Osteoblast (primary cell): ENCODE measurements at regions not wholly inside any gene's neighbourhood (a gene's known extent, or its start where the extent isn't known, plus 50 kb on each side); places are given as distances from the start of the nearest gene placed in this dataset.

Source experiments
- DNase-seq: peaks from one replicate; pipeline ENCODE4 v3.0.0; 2011; ENCODE audit warnings: low spot score, mixed read lengths; ENCODE audit not compliant: insufficient read length; ENCODE audit errors: missing footprints
- H2AFZ ChIP-seq: 2 replicates; pipeline ENCODE4 v1.6.0; 2011; ENCODE audit warnings: mild to moderate bottlenecking, low read length
- H3K27ac ChIP-seq: 2 replicates; pipeline ENCODE4 v1.5.1; 2011; ENCODE audit warnings: mild to moderate bottlenecking, low read depth, low read length, moderate library complexity
- H3K27me3 ChIP-seq: 2 replicates; pipeline ENCODE4 v1.6.0; 2012; ENCODE audit warnings: mild to moderate bottlenecking, control low read depth, inconsistent platforms, low read length, moderate library complexity; ENCODE audit not compliant: insufficient read depth
- H3K36me3 ChIP-seq: 2 replicates; pipeline ENCODE4 v1.5.1; 2011; ENCODE audit warnings: mild to moderate bottlenecking, low read length, control low read depth, moderate library complexity; ENCODE audit not compliant: insufficient read depth
- H3K4me1 ChIP-seq: 2 replicates; pipeline ENCODE4 v1.5.1; 2011; ENCODE audit warnings: mild to moderate bottlenecking, low read length, control low read depth, moderate library complexity; ENCODE audit not compliant: insufficient read depth
- H3K4me2 ChIP-seq: 2 replicates; pipeline ENCODE4 v1.6.0; 2011; ENCODE audit warnings: mild to moderate bottlenecking, low read length; ENCODE audit not compliant: insufficient read depth
- H3K4me3 ChIP-seq: fragments of 200-600 bp; sonication (generic); 3 replicates; pipeline ENCODE4 v1.5.1; 2012; ENCODE audit warnings: mild to moderate bottlenecking, low read length, inconsistent platforms; ENCODE audit not compliant: insufficient read depth
- H3K79me2 ChIP-seq: 2 replicates; pipeline ENCODE4 v1.6.0; 2012; ENCODE audit warnings: mild to moderate bottlenecking, low read length, control low read depth, inconsistent platforms; ENCODE audit not compliant: insufficient read depth
- H3K9me3 ChIP-seq: 2 replicates; pipeline ENCODE4 v1.5.1; 2011; ENCODE audit warnings: low read depth, low read length, control low read depth
- H4K20me1 ChIP-seq: 2 replicates; pipeline ENCODE4 v1.6.0; 2012; ENCODE audit warnings: mild to moderate bottlenecking, low read length, control low read depth; ENCODE audit not compliant: insufficient read depth
- TF ChIP-seq, protein P1 (sequence below): IDR thresholded peaks from 2 replicates; pipeline ENCODE4 v1.5.1; 2011; ENCODE audit warnings: mild to moderate bottlenecking, low read depth, low read length, moderate library complexity; ENCODE audit errors: extremely low read depth

DNA sequence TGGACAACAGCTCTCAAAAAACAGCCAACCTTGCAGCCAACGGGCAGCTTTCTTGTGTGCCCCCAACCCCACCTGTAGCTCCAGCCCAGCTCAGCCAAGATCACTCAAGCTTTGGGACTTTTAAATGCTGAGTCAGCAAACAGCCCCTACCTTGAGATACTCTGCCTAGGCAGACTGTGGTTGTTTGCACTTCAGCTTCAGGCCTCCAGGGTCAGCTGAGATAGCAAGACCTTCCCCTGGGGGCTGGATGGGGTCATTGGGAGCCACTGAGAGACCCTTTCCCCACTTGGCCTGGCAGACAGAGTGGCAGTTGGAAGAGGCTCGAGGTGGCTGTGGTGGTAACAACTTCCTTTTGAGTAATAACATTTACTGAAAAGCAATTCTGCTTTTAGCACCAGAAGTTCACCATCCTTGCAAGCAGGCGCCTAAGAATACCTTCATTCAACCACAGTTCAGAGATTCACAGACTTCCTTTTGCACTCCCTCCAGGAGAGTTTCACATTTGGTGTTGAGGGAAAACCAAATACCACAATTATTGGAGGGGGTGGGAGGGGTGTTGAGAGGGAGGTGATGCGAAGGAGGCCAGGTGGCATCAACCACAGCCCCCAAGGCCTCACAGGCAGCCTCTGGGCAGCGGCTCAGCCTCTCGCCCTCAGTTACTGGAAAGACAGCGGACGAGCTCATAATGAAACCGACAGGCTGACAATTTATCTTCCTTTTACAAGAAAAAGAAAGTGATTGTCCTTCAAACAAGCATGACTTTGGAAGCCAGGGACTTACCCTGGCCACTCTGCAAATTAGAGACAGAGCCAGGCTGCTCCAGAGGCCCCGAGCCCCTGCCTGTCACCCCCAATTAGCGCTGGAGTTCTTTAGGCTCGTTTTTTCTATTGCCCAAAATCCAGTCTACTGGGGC lies 148.1 kb downstream of the CEBPB start:
- TF ChIP-seq, protein P1, sequence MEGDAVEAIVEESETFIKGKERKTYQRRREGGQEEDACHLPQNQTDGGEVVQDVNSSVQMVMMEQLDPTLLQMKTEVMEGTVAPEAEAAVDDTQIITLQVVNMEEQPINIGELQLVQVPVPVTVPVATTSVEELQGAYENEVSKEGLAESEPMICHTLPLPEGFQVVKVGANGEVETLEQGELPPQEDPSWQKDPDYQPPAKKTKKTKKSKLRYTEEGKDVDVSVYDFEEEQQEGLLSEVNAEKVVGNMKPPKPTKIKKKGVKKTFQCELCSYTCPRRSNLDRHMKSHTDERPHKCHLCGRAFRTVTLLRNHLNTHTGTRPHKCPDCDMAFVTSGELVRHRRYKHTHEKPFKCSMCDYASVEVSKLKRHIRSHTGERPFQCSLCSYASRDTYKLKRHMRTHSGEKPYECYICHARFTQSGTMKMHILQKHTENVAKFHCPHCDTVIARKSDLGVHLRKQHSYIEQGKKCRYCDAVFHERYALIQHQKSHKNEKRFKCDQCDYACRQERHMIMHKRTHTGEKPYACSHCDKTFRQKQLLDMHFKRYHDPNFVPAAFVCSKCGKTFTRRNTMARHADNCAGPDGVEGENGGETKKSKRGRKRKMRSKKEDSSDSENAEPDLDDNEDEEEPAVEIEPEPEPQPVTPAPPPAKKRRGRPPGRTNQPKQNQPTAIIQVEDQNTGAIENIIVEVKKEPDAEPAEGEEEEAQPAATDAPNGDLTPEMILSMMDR, result no peak
- Histone ChIP-seq H2AFZ (peak overlapping the region; percentile 73), H3K9me3 (no peaks in the 10 kb centered on the region), H4K20me1 (no peaks in the 10 kb centered on the region), H3K27ac (peak overlapping the region; percentile 87), H3K27me3 (no peaks in the 10 kb centered on the region), H3K4me2 (peak overlapping the region; percentile 69), H3K36me3 (no peaks in the 10 kb centered on the region), H3K4me1 (peaks cover 56% of the 10 kb centered on the region), H3K4me3 (peak overlapping the region; percentile 46), H3K79me2 (no peaks in the 10 kb centered on the region)
- DNase-seq, result no peak

DNA sequence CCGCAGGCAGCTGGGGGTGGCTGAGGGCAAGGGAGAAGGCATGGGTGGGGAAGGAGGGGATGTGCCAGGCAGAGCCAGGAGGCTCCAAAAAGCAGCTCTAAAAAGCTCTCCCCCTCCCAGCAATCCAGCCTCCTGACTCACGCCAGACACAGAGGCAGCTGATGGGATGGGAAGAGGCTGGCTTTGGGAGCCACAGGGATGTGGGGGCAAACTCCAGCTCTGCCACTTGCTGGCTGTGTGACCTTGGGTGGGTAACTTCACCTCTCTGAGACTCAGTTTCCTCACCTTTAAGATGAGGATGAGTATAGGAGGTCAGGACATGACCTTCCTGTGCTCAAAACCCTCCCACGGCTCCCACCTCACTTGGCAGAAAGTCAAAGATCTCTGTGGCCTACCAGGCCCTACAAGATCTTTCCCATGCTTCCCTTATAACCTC lies 148.9 kb downstream of the CEBPB start:
- Histone ChIP-seq H3K79me2 (no peaks in the 10 kb centered on the region), H3K9me3 (no peaks in the 10 kb centered on the region), H3K27ac (peak overlapping the region; percentile 87), H3K27me3 (no peaks in the 10 kb centered on the region), H3K4me3 (peak overlapping the region; percentile 46), H4K20me1 (no peaks in the 10 kb centered on the region), H3K4me2 (peak overlapping the region; percentile 69), H3K36me3 (no peaks in the 10 kb centered on the region), H3K4me1 (peaks cover 50% of the 10 kb centered on the region), H2AFZ (peak overlapping the region; percentile 73)
- peak; percentile 97 for DNase-seq
- TF ChIP-seq, protein P1, result no peak

DNA sequence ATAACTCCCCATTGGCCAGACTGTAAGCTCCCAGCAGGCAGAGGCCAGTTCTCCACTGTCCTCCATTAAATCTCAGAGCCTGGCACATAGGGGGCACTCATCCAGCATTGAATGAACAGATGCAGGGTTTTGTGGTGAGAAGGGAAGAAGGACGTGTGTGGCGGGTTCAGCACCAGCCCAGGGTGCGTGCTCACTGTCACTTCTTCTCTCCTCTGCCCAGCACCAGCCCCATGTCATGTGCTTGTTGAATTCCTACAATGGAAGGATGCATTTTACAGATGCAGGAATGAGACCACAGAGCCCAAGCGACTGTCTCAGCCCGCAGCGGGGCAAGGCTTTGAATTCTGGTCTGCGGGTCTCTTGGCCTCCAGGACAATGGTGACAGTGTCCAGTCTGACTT lies 149.9 kb downstream of the CEBPB start:
- H3K9me3 ChIP-seq, result no peaks in the 10 kb centered on the region
- H3K4me3 ChIP-seq, result no peak overlapping the region
- no peak overlapping the region for H2AFZ ChIP-seq
- no peaks in the 10 kb centered on the region for H3K36me3 ChIP-seq
- TF ChIP-seq, protein P1, result no peak
- no peaks in the 10 kb centered on the region for H3K27me3 ChIP-seq
- no peaks in the 10 kb centered on the region for H3K79me2 ChIP-seq
- H3K4me1 ChIP-seq, result peaks cover 43% of the 10 kb centered on the region
- no peak for DNase-seq
- peak overlapping the region; percentile 87 for H3K27ac ChIP-seq
- H3K4me2 ChIP-seq, result no peak overlapping the region
- H4K20me1 ChIP-seq, result no peaks in the 10 kb centered on the region

DNA sequence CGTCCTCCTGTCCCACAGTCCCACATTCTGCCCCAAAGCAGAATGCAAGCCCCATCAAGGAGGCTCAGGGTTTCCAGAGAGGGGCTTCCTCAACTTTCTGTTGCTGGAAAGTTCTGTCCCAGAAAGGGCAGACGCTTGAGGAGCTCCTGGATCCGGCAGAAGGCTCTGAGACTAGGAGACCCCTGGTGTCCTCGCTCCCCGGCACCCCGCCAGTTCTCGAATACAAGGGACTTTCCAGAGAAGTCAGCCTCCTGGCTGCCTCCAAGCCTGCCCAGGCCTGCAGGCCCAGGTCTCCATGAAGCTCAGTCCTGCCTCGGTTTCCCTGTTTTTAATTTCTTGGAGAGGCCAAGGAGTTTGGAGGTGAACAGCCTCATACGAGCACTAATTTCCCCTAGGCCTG lies 150.4 kb downstream of the CEBPB start:
- Histone ChIP-seq H2AFZ (no peak overlapping the region), H3K9me3 (no peaks in the 10 kb centered on the region), H3K27ac (no peak overlapping the region), H3K4me3 (no peak overlapping the region), H3K36me3 (no peaks in the 10 kb centered on the region), H3K79me2 (no peaks in the 10 kb centered on the region), H4K20me1 (no peaks in the 10 kb centered on the region), H3K4me1 (peaks cover 39% of the 10 kb centered on the region), H3K4me2 (no peak overlapping the region), H3K27me3 (no peaks in the 10 kb centered on the region)
- TF ChIP-seq, protein P1, result no peak
- no peak for DNase-seq
